GM19372 (cell line): ENCODE measurements at regions not wholly inside any gene's neighbourhood (a gene's known extent, or its start where the extent isn't known, plus 50 kb on each side); places are given as distances from the start of the nearest gene placed in this dataset.

Source experiments
- ATAC-seq: cut with Tn5 transposase; IDR thresholded peaks from one replicate; pipeline ENCODE4 v1.9.1; 2021; ENCODE audit warnings: mild to moderate bottlenecking, low read depth, moderate library complexity; ENCODE audit not compliant: unreplicated experiment

- no peak for ATAC-seq
These were observed 147.0 kb upstream of the RBFOX1 start for GRCh38 chr16:7185689-7186088.

- no peak for ATAC-seq
These were observed 147.5 kb upstream of the RBFOX1 start for GRCh38 chr16:7185165-7185564.

GRCh38 chr16:7183768-7184167, 148.9 kb upstream of the RBFOX1 start:
- no peak for ATAC-seq

GRCh38 chr16:7182510-7183109, 150.0 kb upstream of the RBFOX1 start:
- no peak for ATAC-seq

GRCh38 chr16:7177875-7178274, 154.8 kb upstream of the RBFOX1 start:
- no peak for ATAC-seq

GRCh38 chr16:7171151-7171550, 161.5 kb upstream of the RBFOX1 start:
- ATAC-seq: no peak

- ATAC-seq: no peak
These were observed 165.0 kb upstream of the RBFOX1 start for GRCh38 chr16:7167626-7168025.

- no peak for ATAC-seq
These were observed 170.8 kb upstream of the RBFOX1 start for GRCh38 chr16:7161891-7162290.

- ATAC-seq: no peak
These were observed 172.6 kb upstream of the RBFOX1 start for GRCh38 chr16:7160093-7160492.

- no peak for ATAC-seq
These were observed 174.2 kb upstream of the RBFOX1 start for GRCh38 chr16:7158481-7158880.

GRCh38 chr16:7150230-7150629, 182.4 kb upstream of the RBFOX1 start:
- no peak for ATAC-seq

- ATAC-seq: no peak
These were observed 184.0 kb upstream of the RBFOX1 start for GRCh38 chr16:7148606-7149005.

- no peak for ATAC-seq
These were observed 191.7 kb upstream of the RBFOX1 start for GRCh38 chr16:7140899-7141298.

- ATAC-seq: no peak
These were observed 194.9 kb upstream of the RBFOX1 start for GRCh38 chr16:7137560-7138330.

- no peak for ATAC-seq
These were observed 200.2 kb upstream of the RBFOX1 start for GRCh38 chr16:7132465-7132864.

GRCh38 chr16:7124701-7125100, 207.9 kb upstream of the RBFOX1 start:
- ATAC-seq: no peak

GRCh38 chr16:7124242-7124641, 208.4 kb upstream of the RBFOX1 start:
- ATAC-seq: no peak

GRCh38 chr16:7116734-7117133, 215.9 kb upstream of the RBFOX1 start:
- ATAC-seq: no peak

GRCh38 chr16:7115898-7116297, 216.7 kb upstream of the RBFOX1 start:
- ATAC-seq: no peak

GRCh38 chr16:7113949-7114348, 218.7 kb upstream of the RBFOX1 start:
- ATAC-seq: no peak

- no peak for ATAC-seq
These were observed 219.2 kb upstream of the RBFOX1 start for GRCh38 chr16:7113395-7113794.

GRCh38 chr16:7111265-7111664, 221.4 kb upstream of the RBFOX1 start:
- no peak for ATAC-seq
